ENCODE measurements at regions not wholly inside any gene's neighbourhood (a gene's known extent, or its start where the extent isn't known, plus 50 kb on each side); places are given as distances from the start of the nearest gene placed in this dataset.

DNA sequence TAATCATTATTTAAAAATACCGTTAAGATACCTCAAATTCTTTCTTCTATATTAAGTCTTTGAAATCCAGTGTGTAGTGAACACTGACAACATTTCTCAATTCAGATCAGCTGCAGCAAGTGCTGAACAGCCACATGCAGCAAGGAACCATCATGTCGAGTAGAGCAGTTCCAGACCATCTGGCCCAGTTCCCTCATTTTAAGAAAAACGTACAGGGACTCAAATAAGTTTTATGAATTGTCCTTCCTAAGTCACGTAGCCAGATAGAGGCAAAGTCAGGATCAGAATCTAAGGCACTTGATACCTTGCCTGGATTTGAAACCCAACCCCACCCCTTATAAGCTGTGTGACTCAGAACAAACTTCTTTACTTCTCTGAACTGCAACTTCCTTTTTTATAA, 132.4 kb downstream of the PROX1 start:
- no TSS peak for BruUV-seq (replicated peaks)
- Histone ChIP-seq H3K36me3 (ENCODE audit: control insufficient read depth in 2 of 2, insufficient read depth in 2 of 2, low read length in 1 of 2) (no peaks in the 10 kb centered on the region), H3K4me3 (no peak overlapping the region), H3K4me2 (ENCODE audit: control insufficient read depth, insufficient read depth) (no peak overlapping the region), H3K9ac (ENCODE audit: control insufficient read depth, insufficient read depth, low read length) (no peak overlapping the region), H3K4me1 (ENCODE audit: control insufficient read depth, insufficient read depth, low read length) (no peaks in the 10 kb centered on the region), H3K9me3 (replicated peaks; ENCODE audit: control insufficient read depth, insufficient read depth, low read length) (peaks cover 2% of the 10 kb centered on the region; the same call in 2 of the 3 replicates), H3K27me3 (replicated peaks in 1 of 2; ENCODE audit: control insufficient read depth in 2 of 2, insufficient read depth in 2 of 2, low read length in 1 of 2) (no peaks in the 10 kb centered on the region), H4K20me1 (ENCODE audit: control insufficient read depth, insufficient read depth) (no peaks in the 10 kb centered on the region), H3K79me2 (ENCODE audit: control insufficient read depth, insufficient read depth, low read length) (no peaks in the 10 kb centered on the region), H3K27ac (ENCODE audit: control insufficient read depth, insufficient read depth) (no peak overlapping the region), H2AFZ (ENCODE audit: control insufficient read depth, low read depth, low read length) (no peak overlapping the region)
- FAIRE-seq (no peak), ATAC-seq (no peak), DNase-seq (ENCODE audit: low read depth, low spot score) (no peak)
- POLR2A ChIA-PET: no interaction called here
- WGBS (ENCODE audit: insufficient coverage, insufficient replicate concordance, low lambda C conversion rate, missing lambda C conversion rate): 3% methylated on average over 4 of the region's 4 CpGs
- SMC1A ChIA-PET (ENCODE audit: uncharacterized antibody, unreplicated experiment): no interaction called here
- CTCF ChIA-PET: no interaction called here
- TF ChIP-seq SUZ12 (IDR thresholded peaks at IDR 0.05; ENCODE audit: unreplicated experiment): no peak
- no peak for TF ChIP-seq MYC (IDR thresholded peaks at IDR 0.05; ENCODE audit: insufficient read depth, insufficient read length, insufficient replicate concordance, low read length, severe bottlenecking)
- no peak for TF ChIP-seq CBX3 (IDR thresholded peaks at IDR 0.05; ENCODE audit: borderline replicate concordance, low read depth)
- TF ChIP-seq, protein P1, sequence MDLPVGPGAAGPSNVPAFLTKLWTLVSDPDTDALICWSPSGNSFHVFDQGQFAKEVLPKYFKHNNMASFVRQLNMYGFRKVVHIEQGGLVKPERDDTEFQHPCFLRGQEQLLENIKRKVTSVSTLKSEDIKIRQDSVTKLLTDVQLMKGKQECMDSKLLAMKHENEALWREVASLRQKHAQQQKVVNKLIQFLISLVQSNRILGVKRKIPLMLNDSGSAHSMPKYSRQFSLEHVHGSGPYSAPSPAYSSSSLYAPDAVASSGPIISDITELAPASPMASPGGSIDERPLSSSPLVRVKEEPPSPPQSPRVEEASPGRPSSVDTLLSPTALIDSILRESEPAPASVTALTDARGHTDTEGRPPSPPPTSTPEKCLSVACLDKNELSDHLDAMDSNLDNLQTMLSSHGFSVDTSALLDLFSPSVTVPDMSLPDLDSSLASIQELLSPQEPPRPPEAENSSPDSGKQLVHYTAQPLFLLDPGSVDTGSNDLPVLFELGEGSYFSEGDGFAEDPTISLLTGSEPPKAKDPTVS (IDR thresholded peaks at IDR 0.05; ENCODE audit: low read depth, low read length): no peak
- TF ChIP-seq CBX5 (IDR thresholded peaks at IDR 0.05; ENCODE audit: low read depth): no peak
- in situ Hi-C loops (cut with MboI): loop anchor here (5.0 to 10.0 kb wide), 3 partner anchors 748 to 995 kb away; no protein-coding TSS in a partner anchor
- RAD21 ChIA-PET (ENCODE audit: unreplicated experiment): no interaction called here
- intact Hi-C loops (cut with micrococcal nuclease; ENCODE audit: unreplicated experiment): loop anchor here (5.0 kb wide), 1 partner anchor 133 kb away; the partner anchor contains the start of gene PROX1

DNA sequence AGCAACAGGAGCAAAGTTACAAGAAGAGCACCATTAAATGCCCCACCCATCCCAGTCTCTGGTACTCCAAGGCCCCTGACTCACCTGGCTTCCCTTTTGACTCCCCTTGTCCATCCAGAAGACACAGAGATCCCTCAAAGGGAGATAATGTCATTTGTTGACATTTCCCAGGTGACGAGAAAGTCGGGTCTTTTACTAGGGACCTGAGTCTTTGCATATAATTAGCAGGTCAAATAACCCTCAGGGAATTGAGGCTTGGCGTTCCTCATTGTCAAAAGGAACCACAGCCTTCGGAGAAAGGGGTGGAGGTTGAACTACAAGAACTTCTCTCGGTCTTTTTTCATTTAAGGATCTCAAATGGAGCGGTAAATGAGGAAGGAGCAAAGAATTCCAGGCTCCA, 133.2 kb downstream of the PROX1 start:
- H3K9me3 ChIP-seq (replicated peaks; ENCODE audit: control insufficient read depth, insufficient read depth, low read length): peaks cover 2% of the 10 kb centered on the region; the same call in 2 of the 3 replicates
- H3K9ac ChIP-seq (ENCODE audit: control insufficient read depth, insufficient read depth, low read length): no peak overlapping the region
- WGBS (ENCODE audit: insufficient coverage, insufficient replicate concordance, low lambda C conversion rate, missing lambda C conversion rate): 6% methylated on average over 6 of the region's 6 CpGs
- ATAC-seq (no peak), DNase-seq (ENCODE audit: low read depth, low spot score) (no peak), FAIRE-seq (no peak)
- no TSS peak for BruUV-seq (replicated peaks)
- ChIA-PET RAD21 (ENCODE audit: unreplicated experiment) (no interaction called here), POLR2A (no interaction called here), SMC1A (ENCODE audit: uncharacterized antibody, unreplicated experiment) (no interaction called here), CTCF (interaction anchor here (0.5 kb wide), 1 partner anchor 131 kb away, joined by 3 read pairs; no protein-coding TSS in a partner anchor)
- H3K36me3 ChIP-seq (ENCODE audit: control insufficient read depth in 2 of 2, insufficient read depth in 2 of 2, low read length in 1 of 2): no peaks in the 10 kb centered on the region
- intact Hi-C loops (cut with micrococcal nuclease; ENCODE audit: unreplicated experiment) (loop anchor here (5.0 kb wide), 1 partner anchor 134 kb away; the partner anchor contains the start of gene PROX1), in situ Hi-C loops (cut with MboI) (loop anchor here (5.0 to 10.0 kb wide), 3 partner anchors 749 to 996 kb away; no protein-coding TSS in a partner anchor)
- H3K79me2 ChIP-seq (ENCODE audit: control insufficient read depth, insufficient read depth, low read length): no peaks in the 10 kb centered on the region
- no peak overlapping the region for H2AFZ ChIP-seq (ENCODE audit: control insufficient read depth, low read depth, low read length)
- no peaks in the 10 kb centered on the region for H4K20me1 ChIP-seq (ENCODE audit: control insufficient read depth, insufficient read depth)
- no peaks in the 10 kb centered on the region for H3K27me3 ChIP-seq (replicated peaks in 1 of 2; ENCODE audit: control insufficient read depth in 2 of 2, insufficient read depth in 2 of 2, low read length in 1 of 2)
- H3K27ac ChIP-seq (ENCODE audit: control insufficient read depth, insufficient read depth): no peak overlapping the region
- no peaks in the 10 kb centered on the region for H3K4me1 ChIP-seq (ENCODE audit: control insufficient read depth, insufficient read depth, low read length)
- H3K4me2 ChIP-seq (ENCODE audit: control insufficient read depth, insufficient read depth): no peak overlapping the region
- no peak overlapping the region for H3K4me3 ChIP-seq
- TF ChIP-seq NFYB (IDR thresholded peaks at IDR 0.05; ENCODE audit: insufficient read depth, low read depth, low read length) (no peak), IKZF2 (IDR thresholded peaks at IDR 0.05) (no peak), WRNIP1 (IDR thresholded peaks at IDR 0.05; ENCODE audit: borderline replicate concordance, low read depth, low read length) (no peak), ATF7 (IDR thresholded peaks at IDR 0.05; ENCODE audit: low read depth) (no peak)
- TF ChIP-seq, protein P1 (IDR thresholded peaks at IDR 0.05; ENCODE audit: low read depth, low read length): no peak
- TF ChIP-seq, protein P2, sequence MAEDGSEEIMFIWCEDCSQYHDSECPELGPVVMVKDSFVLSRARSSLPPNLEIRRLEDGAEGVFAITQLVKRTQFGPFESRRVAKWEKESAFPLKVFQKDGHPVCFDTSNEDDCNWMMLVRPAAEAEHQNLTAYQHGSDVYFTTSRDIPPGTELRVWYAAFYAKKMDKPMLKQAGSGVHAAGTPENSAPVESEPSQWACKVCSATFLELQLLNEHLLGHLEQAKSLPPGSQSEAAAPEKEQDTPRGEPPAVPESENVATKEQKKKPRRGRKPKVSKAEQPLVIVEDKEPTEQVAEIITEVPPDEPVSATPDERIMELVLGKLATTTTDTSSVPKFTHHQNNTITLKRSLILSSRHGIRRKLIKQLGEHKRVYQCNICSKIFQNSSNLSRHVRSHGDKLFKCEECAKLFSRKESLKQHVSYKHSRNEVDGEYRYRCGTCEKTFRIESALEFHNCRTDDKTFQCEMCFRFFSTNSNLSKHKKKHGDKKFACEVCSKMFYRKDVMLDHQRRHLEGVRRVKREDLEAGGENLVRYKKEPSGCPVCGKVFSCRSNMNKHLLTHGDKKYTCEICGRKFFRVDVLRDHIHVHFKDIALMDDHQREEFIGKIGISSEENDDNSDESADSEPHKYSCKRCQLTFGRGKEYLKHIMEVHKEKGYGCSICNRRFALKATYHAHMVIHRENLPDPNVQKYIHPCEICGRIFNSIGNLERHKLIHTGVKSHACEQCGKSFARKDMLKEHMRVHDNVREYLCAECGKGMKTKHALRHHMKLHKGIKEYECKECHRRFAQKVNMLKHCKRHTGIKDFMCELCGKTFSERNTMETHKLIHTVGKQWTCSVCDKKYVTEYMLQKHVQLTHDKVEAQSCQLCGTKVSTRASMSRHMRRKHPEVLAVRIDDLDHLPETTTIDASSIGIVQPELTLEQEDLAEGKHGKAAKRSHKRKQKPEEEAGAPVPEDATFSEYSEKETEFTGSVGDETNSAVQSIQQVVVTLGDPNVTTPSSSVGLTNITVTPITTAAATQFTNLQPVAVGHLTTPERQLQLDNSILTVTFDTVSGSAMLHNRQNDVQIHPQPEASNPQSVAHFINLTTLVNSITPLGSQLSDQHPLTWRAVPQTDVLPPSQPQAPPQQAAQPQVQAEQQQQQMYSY (CRISPR knock-in tag; IDR thresholded peaks at IDR 0.05): no peak

All from GM12878 (cell line).